ENCODE measurements at regions not wholly inside any gene's neighbourhood (a gene's known extent, or its start where the extent isn't known, plus 50 kb on each side); places are given as distances from the start of the nearest gene placed in this dataset.
"Not testable (repeated sequence)": the region's sequence is repeated elsewhere in the genome, so short reads cannot be mapped to it uniquely, and the experiment has no call there.

DNA sequence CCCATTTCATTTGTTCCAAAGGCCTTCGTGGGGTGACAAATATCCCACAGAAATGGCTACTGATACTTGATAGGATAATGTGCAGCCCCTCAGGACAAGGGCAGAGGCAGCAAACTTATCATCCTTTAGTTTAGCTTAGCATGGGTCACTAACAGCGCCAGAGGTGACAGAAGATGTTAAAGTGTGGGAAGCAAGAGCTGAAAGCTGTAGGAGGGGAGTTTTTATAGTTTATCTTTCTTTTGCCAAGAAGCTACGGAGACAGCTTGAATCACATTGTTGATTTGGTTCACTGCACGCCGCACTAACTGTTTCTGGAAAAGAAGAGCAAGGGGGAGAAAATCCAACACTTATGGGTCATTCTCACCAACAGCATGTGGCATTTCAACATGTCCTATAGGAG lies 773.9 kb upstream of the MMS22L start:
- Histone ChIP-seq H2AFZ (ENCODE audit: insufficient read depth, low read depth, low read length, poor library complexity, severe bottlenecking) (no peak overlapping the region), H3K4me2 (replicated peaks; ENCODE audit: low read depth, low read length, poor library complexity, severe bottlenecking) (no peak overlapping the region), H3K4me3 (ENCODE audit: control extremely low read depth in 1 of 5, extremely low read depth in 1 of 5, insufficient read depth in 1 of 5, low read depth in 2 of 5, low read length in 4 of 5) (no peak overlapping the region), H3K4me1 (ENCODE audit: control insufficient read depth in 2 of 2, insufficient read depth in 2 of 2, low read length in 2 of 2) (no peaks in the 10 kb centered on the region), H3K79me2 (ENCODE audit: control insufficient read depth, insufficient read depth, low read length) (no peaks in the 10 kb centered on the region), H4K20me1 (ENCODE audit: control insufficient read depth, insufficient read depth, low read length, poor library complexity, severe bottlenecking) (no peaks in the 10 kb centered on the region), H3K27ac (ENCODE audit: low read length in 2 of 2) (no peak overlapping the region), H3K36me3 (replicated peaks in 1 of 2; ENCODE audit: control extremely low read depth in 1 of 2, control insufficient read depth in 1 of 2, extremely low read depth in 1 of 2, insufficient read depth in 2 of 2, low read length in 1 of 2) (no peaks in the 10 kb centered on the region), H3K27me3 (replicated peaks in 1 of 4; ENCODE audit: control extremely low read depth in 1 of 4, control insufficient read depth in 3 of 4, insufficient read depth in 4 of 4, low read length in 3 of 4) (no peaks in the 10 kb centered on the region), H3K9me3 (ENCODE audit: control extremely low read depth in 1 of 3, control insufficient read depth in 2 of 3, insufficient read depth in 1 of 3, low read length in 2 of 3) (no peaks in the 10 kb centered on the region), H3K9ac (ENCODE audit: low read length) (no peak overlapping the region)
- no peak for TF ChIP-seq EZH2 (IDR thresholded peaks at IDR 0.05; ENCODE audit: borderline replicate concordance, insufficient read depth, low read depth, low read length, poor library complexity, severe bottlenecking)
- TF ChIP-seq, protein P1, sequence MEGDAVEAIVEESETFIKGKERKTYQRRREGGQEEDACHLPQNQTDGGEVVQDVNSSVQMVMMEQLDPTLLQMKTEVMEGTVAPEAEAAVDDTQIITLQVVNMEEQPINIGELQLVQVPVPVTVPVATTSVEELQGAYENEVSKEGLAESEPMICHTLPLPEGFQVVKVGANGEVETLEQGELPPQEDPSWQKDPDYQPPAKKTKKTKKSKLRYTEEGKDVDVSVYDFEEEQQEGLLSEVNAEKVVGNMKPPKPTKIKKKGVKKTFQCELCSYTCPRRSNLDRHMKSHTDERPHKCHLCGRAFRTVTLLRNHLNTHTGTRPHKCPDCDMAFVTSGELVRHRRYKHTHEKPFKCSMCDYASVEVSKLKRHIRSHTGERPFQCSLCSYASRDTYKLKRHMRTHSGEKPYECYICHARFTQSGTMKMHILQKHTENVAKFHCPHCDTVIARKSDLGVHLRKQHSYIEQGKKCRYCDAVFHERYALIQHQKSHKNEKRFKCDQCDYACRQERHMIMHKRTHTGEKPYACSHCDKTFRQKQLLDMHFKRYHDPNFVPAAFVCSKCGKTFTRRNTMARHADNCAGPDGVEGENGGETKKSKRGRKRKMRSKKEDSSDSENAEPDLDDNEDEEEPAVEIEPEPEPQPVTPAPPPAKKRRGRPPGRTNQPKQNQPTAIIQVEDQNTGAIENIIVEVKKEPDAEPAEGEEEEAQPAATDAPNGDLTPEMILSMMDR (IDR thresholded peaks at IDR 0.05): no peak
- H3K4me3 Mint-ChIP-seq: no peak overlapping the region
- no peak overlapping the region for H3K27ac Mint-ChIP-seq
- no peaks in the 10 kb centered on the region for H3K9me3 Mint-ChIP-seq (ENCODE audit: insufficient read depth)
- CTCF ChIA-PET: no interaction called here
- intact Hi-C loops (cut with micrococcal nuclease): no loop called here
- no peak for DNase-seq
- ATAC-seq (ENCODE audit: low read depth): no peak
- H3K4me1 Mint-ChIP-seq: no peaks in the 10 kb centered on the region
- no peaks in the 10 kb centered on the region for H3K27me3 Mint-ChIP-seq
- WGBS (ENCODE audit: insufficient coverage): 67% methylated on average over 1 of the region's 5 CpGs
- POLR2A ChIA-PET: no interaction called here

DNA sequence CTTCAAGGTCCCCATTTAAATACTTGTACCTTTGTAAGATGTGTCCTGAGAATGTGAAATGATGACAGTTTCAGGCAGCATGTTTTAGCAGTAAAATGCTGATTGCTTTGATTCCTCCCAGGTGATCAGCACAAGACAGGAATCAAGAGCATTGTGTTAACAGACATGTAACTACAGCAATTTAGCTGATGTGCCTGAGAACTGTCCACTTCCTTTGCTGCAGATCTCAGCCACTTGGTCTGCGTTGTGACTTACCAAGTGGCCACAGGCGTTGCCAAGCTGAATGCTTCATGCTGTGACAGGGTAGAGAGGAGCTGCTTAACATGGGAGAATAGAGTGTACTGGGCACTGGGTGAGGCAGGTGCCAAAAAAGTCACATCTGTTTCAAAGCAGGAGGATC lies 767.0 kb upstream of the POU3F2 start:
- Histone ChIP-seq H2AFZ (ENCODE audit: insufficient read depth, low read depth, low read length, poor library complexity, severe bottlenecking) (no peak overlapping the region), H3K9me3 (ENCODE audit: control extremely low read depth in 1 of 3, control insufficient read depth in 2 of 3, insufficient read depth in 1 of 3, low read length in 2 of 3) (peaks cover 0 to 2% (median 0%) of the 10 kb centered on the region in 3 donors), H4K20me1 (ENCODE audit: control insufficient read depth, insufficient read depth, low read length, poor library complexity, severe bottlenecking) (no peaks in the 10 kb centered on the region), H3K36me3 (replicated peaks in 1 of 2; ENCODE audit: control extremely low read depth in 1 of 2, control insufficient read depth in 1 of 2, extremely low read depth in 1 of 2, insufficient read depth in 2 of 2, low read length in 1 of 2) (no peaks in the 10 kb centered on the region), H3K4me1 (ENCODE audit: control insufficient read depth in 2 of 2, insufficient read depth in 2 of 2, low read length in 2 of 2) (no peaks in the 10 kb centered on the region), H3K27ac (ENCODE audit: low read length in 2 of 2) (no peak overlapping the region), H3K27me3 (replicated peaks in 1 of 4; ENCODE audit: control extremely low read depth in 1 of 4, control insufficient read depth in 3 of 4, insufficient read depth in 4 of 4, low read length in 3 of 4) (no peaks in the 10 kb centered on the region), H3K79me2 (ENCODE audit: control insufficient read depth, insufficient read depth, low read length) (no peaks in the 10 kb centered on the region), H3K4me2 (replicated peaks; ENCODE audit: low read depth, low read length, poor library complexity, severe bottlenecking) (no peak overlapping the region), H3K9ac (ENCODE audit: low read length) (no peak overlapping the region), H3K4me3 (ENCODE audit: control extremely low read depth in 1 of 5, extremely low read depth in 1 of 5, insufficient read depth in 1 of 5, low read depth in 2 of 5, low read length in 4 of 5) (no peak overlapping the region)
- no peaks in the 10 kb centered on the region for H3K27me3 Mint-ChIP-seq
- ATAC-seq (ENCODE audit: low read depth) (no peak), DNase-seq (no peak)
- H3K4me3 Mint-ChIP-seq: no peak overlapping the region
- H3K4me1 Mint-ChIP-seq: no peaks in the 10 kb centered on the region
- ChIA-PET CTCF (no interaction called here), POLR2A (no interaction called here)
- no peak for TF ChIP-seq EZH2 (IDR thresholded peaks at IDR 0.05; ENCODE audit: borderline replicate concordance, insufficient read depth, low read depth, low read length, poor library complexity, severe bottlenecking)
- TF ChIP-seq, protein P1 (IDR thresholded peaks at IDR 0.05): no peak
- H3K9me3 Mint-ChIP-seq (ENCODE audit: insufficient read depth): peaks cover 3% of the 10 kb centered on the region
- 64% methylated on average over 2 of the region's 2 CpGs for WGBS (ENCODE audit: insufficient coverage)
- intact Hi-C loops (cut with micrococcal nuclease): no loop called here
- H3K27ac Mint-ChIP-seq: no peak overlapping the region

DNA sequence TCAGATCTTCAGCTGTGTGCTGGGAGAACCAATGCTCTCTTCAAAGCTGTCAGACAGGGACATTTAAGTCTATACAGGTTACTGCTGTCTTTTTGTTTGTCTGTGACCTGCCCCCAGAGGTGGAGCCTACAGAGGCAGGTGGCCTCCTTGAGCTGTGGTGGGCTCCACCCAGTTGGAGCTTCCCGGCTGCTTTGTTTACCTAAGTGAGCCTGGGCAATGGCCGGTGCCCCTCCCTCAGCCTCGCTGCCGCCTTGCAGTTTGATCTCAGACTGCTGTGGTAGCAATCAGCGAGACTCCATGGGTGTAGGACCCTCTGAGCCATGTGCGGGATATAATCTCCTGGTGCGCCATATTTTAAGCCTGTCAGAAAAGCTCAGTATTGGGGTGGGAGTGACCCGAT lies 745.8 kb upstream of the POU3F2 start:
- H3K36me3 ChIP-seq (replicated peaks in 1 of 2; ENCODE audit: control extremely low read depth in 1 of 2, control insufficient read depth in 1 of 2, extremely low read depth in 1 of 2, insufficient read depth in 2 of 2, low read length in 1 of 2); H3K9ac ChIP-seq (ENCODE audit: low read length); H3K4me2 ChIP-seq (replicated peaks; ENCODE audit: low read depth, low read length, poor library complexity, severe bottlenecking); H3K27me3 Mint-ChIP-seq; H3K4me3 ChIP-seq (ENCODE audit: control extremely low read depth in 1 of 5, extremely low read depth in 1 of 5, insufficient read depth in 1 of 5, low read depth in 2 of 5, low read length in 4 of 5); H3K9me3 Mint-ChIP-seq (ENCODE audit: insufficient read depth); H3K4me1 Mint-ChIP-seq; DNase-seq; H3K27ac Mint-ChIP-seq; H4K20me1 ChIP-seq (ENCODE audit: control insufficient read depth, insufficient read depth, low read length, poor library complexity, severe bottlenecking); ATAC-seq (ENCODE audit: low read depth); intact Hi-C loops (cut with micrococcal nuclease); H3K4me1 ChIP-seq (ENCODE audit: control insufficient read depth in 2 of 2, insufficient read depth in 2 of 2, low read length in 2 of 2); POLR2A ChIA-PET; CTCF ChIA-PET; H3K27ac ChIP-seq (ENCODE audit: low read length in 2 of 2); H3K27me3 ChIP-seq (replicated peaks in 1 of 4; ENCODE audit: control extremely low read depth in 1 of 4, control insufficient read depth in 3 of 4, insufficient read depth in 4 of 4, low read length in 3 of 4); H3K79me2 ChIP-seq (ENCODE audit: control insufficient read depth, insufficient read depth, low read length); H3K4me3 Mint-ChIP-seq; H3K9me3 ChIP-seq (ENCODE audit: control extremely low read depth in 1 of 3, control insufficient read depth in 2 of 3, insufficient read depth in 1 of 3, low read length in 2 of 3); H2AFZ ChIP-seq (ENCODE audit: insufficient read depth, low read depth, low read length, poor library complexity, severe bottlenecking): not testable (repeated sequence)
- WGBS (ENCODE audit: insufficient coverage): 96% methylated on average over 8 of the region's 8 CpGs

All from B cell (primary cell).